Neural progenitor cell (in vitro differentiated cells): ENCODE measurements at regions not wholly inside any gene's neighbourhood (a gene's known extent, or its start where the extent isn't known, plus 50 kb on each side); places are given as distances from the start of the nearest gene placed in this dataset.

Source experiments
- DNase-seq: peaks from one replicate; pipeline ENCODE4 v3.0.0-alpha.2; 2016; ENCODE audit warnings: low spot score
- H2AFZ ChIP-seq: fragments of 200-600 bp; sonication (generic); replicated peaks from 2 replicates; pipeline ENCODE4 v1.6.1; 2016; ENCODE audit warnings: antibody characterized with exemption
- H3F3A ChIP-seq: fragments of 200-600 bp; sonication (generic); 2 replicates; pipeline ENCODE4 v1.6.1; 2016; ENCODE audit warnings: antibody characterized with exemption, low read depth
- H3K27ac ChIP-seq: fragments of 200-600 bp; sonication (generic); 2 replicates; pipeline ENCODE4 v1.5.1; 2016; ENCODE audit warnings: mild to moderate bottlenecking
- H3K27me3 ChIP-seq: fragments of 200-600 bp; sonication (generic); 2 replicates; pipeline ENCODE4 v1.6.1; 2016; ENCODE audit warnings: mild to moderate bottlenecking, moderate library complexity
- H3K36me3 ChIP-seq: fragments of 200-600 bp; sonication (generic); 2 replicates; pipeline ENCODE4 v1.5.1; 2016
- H3K4me1 ChIP-seq: fragments of 200-600 bp; sonication (generic); 2 replicates; pipeline ENCODE4 v1.6.1; 2016; ENCODE audit warnings: mixed run types
- H3K4me2 ChIP-seq: fragments of 200-600 bp; sonication (generic); 2 replicates; pipeline ENCODE4 v1.6.1; 2016
- H3K4me3 ChIP-seq: fragments of 200-600 bp; sonication (generic); 2 replicates; pipeline ENCODE4 v1.5.1; 2016
- H3K79me2 ChIP-seq: fragments of 200-600 bp; sonication (generic); 2 replicates; pipeline ENCODE4 v1.6.1; 2016; ENCODE audit warnings: low read depth
- H3K9ac ChIP-seq: fragments of 200-600 bp; sonication (generic); 2 replicates; pipeline ENCODE4 v1.6.1; 2016
- H3K9me3 ChIP-seq: fragments of 200-600 bp; sonication (generic); 2 replicates; pipeline ENCODE4 v1.5.1; 2016; ENCODE audit warnings: low read depth
- H4K20me1 ChIP-seq: fragments of 200-600 bp; sonication (generic); 2 replicates; pipeline ENCODE4 v1.6.1; 2016; ENCODE audit warnings: low read depth
- H3K27ac Mint-ChIP-seq: 3 replicates; pipeline ENCODE4 v1.8.0; 2021; ENCODE audit warnings: mixed read lengths
- H3K27me3 Mint-ChIP-seq: 2 replicates; pipeline ENCODE4 v1.8.0; 2022; ENCODE audit warnings: low read depth, mild to moderate bottlenecking, inconsistent platforms, moderate library complexity, mixed read lengths; ENCODE audit not compliant: insufficient read depth
- H3K36me3 Mint-ChIP-seq: 3 replicates; pipeline ENCODE4 v1.8.0; 2021; ENCODE audit warnings: mixed read lengths
- H3K4me1 Mint-ChIP-seq: 3 replicates; pipeline ENCODE4 v1.8.0; 2021; ENCODE audit warnings: mixed read lengths
- H3K4me3 Mint-ChIP-seq: 3 replicates; pipeline ENCODE4 v1.8.0; 2021; ENCODE audit warnings: mild to moderate bottlenecking, moderate library complexity, mixed read lengths
- H3K9me3 Mint-ChIP-seq: 3 replicates; pipeline ENCODE4 v1.8.0; 2020; ENCODE audit warnings: mixed read lengths
- EZH2 ChIP-seq: fragments of 200-600 bp; sonication (generic); IDR thresholded peaks from 2 replicates; pipeline ENCODE4 v1.6.1; 2017; ENCODE audit warnings: antibody characterized with exemption, mild to moderate bottlenecking, moderate library complexity
- EZH2phosphoT487 ChIP-seq: fragments of 200-600 bp; sonication (generic); IDR thresholded peaks from 2 replicates; pipeline ENCODE4 v1.6.1; 2017; ENCODE audit warnings: antibody characterized with exemption
- TF ChIP-seq, protein P1 (sequence below): fragments of 200-600 bp; sonication (generic); IDR thresholded peaks from 2 replicates; pipeline ENCODE4 v1.5.1; 2017; ENCODE audit warnings: antibody characterized with exemption, mild to moderate bottlenecking

DNA sequence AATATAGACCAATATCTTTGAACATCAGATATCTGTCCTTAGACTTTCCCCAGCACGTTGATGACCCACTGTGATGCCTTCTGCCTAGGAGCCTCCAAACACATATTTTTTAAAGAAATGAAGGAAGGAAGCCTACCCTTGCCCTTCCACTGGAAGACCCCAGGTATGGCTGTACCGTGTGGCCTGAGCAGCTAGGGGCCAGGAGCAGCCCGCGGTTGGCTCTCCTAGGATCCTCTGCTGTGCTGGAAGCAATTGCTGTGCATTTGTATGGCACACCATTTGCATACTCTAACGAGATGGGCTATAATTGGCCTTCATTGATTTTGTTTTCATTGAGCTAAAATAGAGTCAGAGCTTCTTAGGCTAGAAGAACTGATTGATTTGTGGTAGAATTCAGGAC lies 128.8 kb downstream of the GPAT3 start:
- H3K27ac Mint-ChIP-seq = no peak overlapping the region
- H3K79me2 ChIP-seq = no peaks in the 10 kb centered on the region
- no peaks in the 10 kb centered on the region for H3K27me3 ChIP-seq
- H4K20me1 ChIP-seq = no peaks in the 10 kb centered on the region
- peaks cover 13% of the 10 kb centered on the region for H3K4me1 ChIP-seq
- no peak for DNase-seq
- no peaks in the 10 kb centered on the region for H3K9me3 ChIP-seq
- H2AFZ ChIP-seq = no peak overlapping the region
- H3K27ac ChIP-seq = no peak overlapping the region
- no peaks in the 10 kb centered on the region for H3F3A ChIP-seq
- TF ChIP-seq, protein P1, sequence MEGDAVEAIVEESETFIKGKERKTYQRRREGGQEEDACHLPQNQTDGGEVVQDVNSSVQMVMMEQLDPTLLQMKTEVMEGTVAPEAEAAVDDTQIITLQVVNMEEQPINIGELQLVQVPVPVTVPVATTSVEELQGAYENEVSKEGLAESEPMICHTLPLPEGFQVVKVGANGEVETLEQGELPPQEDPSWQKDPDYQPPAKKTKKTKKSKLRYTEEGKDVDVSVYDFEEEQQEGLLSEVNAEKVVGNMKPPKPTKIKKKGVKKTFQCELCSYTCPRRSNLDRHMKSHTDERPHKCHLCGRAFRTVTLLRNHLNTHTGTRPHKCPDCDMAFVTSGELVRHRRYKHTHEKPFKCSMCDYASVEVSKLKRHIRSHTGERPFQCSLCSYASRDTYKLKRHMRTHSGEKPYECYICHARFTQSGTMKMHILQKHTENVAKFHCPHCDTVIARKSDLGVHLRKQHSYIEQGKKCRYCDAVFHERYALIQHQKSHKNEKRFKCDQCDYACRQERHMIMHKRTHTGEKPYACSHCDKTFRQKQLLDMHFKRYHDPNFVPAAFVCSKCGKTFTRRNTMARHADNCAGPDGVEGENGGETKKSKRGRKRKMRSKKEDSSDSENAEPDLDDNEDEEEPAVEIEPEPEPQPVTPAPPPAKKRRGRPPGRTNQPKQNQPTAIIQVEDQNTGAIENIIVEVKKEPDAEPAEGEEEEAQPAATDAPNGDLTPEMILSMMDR = no peak
- TF ChIP-seq EZH2 = no peak
- H3K4me2 ChIP-seq = no peak overlapping the region
- no peak overlapping the region for H3K4me3 ChIP-seq
- H3K9me3 Mint-ChIP-seq = no peaks in the 10 kb centered on the region
- H3K4me1 Mint-ChIP-seq = peaks cover 5% of the 10 kb centered on the region
- no peaks in the 10 kb centered on the region for H3K27me3 Mint-ChIP-seq
- no peaks in the 10 kb centered on the region for H3K36me3 Mint-ChIP-seq
- no peaks in the 10 kb centered on the region for H3K36me3 ChIP-seq
- no peak overlapping the region for H3K4me3 Mint-ChIP-seq
- no peak overlapping the region for H3K9ac ChIP-seq

GRCh38 chr4:83664071-83664470 lies 128.2 kb downstream of the GPAT3 start:
- no peaks in the 10 kb centered on the region for H3K79me2 ChIP-seq
- H3K4me2 ChIP-seq = no peak overlapping the region
- H3F3A ChIP-seq = no peaks in the 10 kb centered on the region
- H3K9ac ChIP-seq = no peak overlapping the region
- no peaks in the 10 kb centered on the region for H3K9me3 Mint-ChIP-seq
- peaks cover 13% of the 10 kb centered on the region for H3K4me1 ChIP-seq
- no peak overlapping the region for H2AFZ ChIP-seq
- no peaks in the 10 kb centered on the region for H3K27me3 ChIP-seq
- H3K36me3 ChIP-seq = no peaks in the 10 kb centered on the region
- no peaks in the 10 kb centered on the region for H3K36me3 Mint-ChIP-seq
- H3K4me3 ChIP-seq = no peak overlapping the region
- peaks cover 5% of the 10 kb centered on the region for H3K4me1 Mint-ChIP-seq
- H4K20me1 ChIP-seq = no peaks in the 10 kb centered on the region
- no peak overlapping the region for H3K27ac Mint-ChIP-seq
- no peak overlapping the region for H3K4me3 Mint-ChIP-seq
- H3K27ac ChIP-seq = no peak overlapping the region
- no peaks in the 10 kb centered on the region for H3K9me3 ChIP-seq
- H3K27me3 Mint-ChIP-seq = no peaks in the 10 kb centered on the region
- TF ChIP-seq EZH2phosphoT487 (no peak), EZH2 (no peak)
- TF ChIP-seq, protein P1 = no peak
- DNase-seq = no peak

DNA sequence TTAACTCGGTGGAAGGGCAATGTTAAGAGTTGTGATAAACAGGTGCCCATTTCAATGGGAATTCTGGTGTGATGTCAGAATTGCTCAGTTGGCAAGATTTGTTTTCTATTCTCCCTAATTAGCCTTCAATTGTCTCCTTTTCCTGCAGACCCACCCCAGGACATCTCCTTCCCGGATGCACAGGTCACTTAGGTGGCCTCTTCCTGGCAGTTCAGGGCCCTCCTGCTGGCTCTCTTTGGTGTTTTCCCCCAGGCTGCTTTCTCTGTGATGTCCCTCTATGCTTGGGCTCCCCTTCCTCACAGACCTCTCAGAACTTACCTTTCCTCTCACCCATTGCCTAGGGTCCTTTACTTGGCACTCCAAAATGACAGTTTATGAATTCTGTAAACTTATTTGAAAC lies 126.3 kb downstream of the GPAT3 start:
- Histone ChIP-seq H3K9ac (no peak overlapping the region), H3K36me3 (no peaks in the 10 kb centered on the region), H3K4me2 (no peak overlapping the region), H3K27me3 (no peaks in the 10 kb centered on the region), H4K20me1 (no peaks in the 10 kb centered on the region), H3K27ac (no peak overlapping the region), H3K9me3 (no peaks in the 10 kb centered on the region), H3K4me3 (no peak overlapping the region), H2AFZ (no peak overlapping the region), H3K4me1 (peaks cover 13% of the 10 kb centered on the region), H3K79me2 (no peaks in the 10 kb centered on the region), H3F3A (no peaks in the 10 kb centered on the region)
- TF ChIP-seq, protein P1 = no peak
- TF ChIP-seq EZH2phosphoT487 (no peak), EZH2 (no peak)
- H3K27ac Mint-ChIP-seq = no peak overlapping the region
- H3K4me3 Mint-ChIP-seq = no peak overlapping the region
- no peaks in the 10 kb centered on the region for H3K36me3 Mint-ChIP-seq
- DNase-seq = no peak
- H3K4me1 Mint-ChIP-seq = peaks cover 5% of the 10 kb centered on the region
- no peaks in the 10 kb centered on the region for H3K9me3 Mint-ChIP-seq
- H3K27me3 Mint-ChIP-seq = no peaks in the 10 kb centered on the region

- H2AFZ ChIP-seq = no peak overlapping the region
- no peak overlapping the region for H3K4me3 Mint-ChIP-seq
- H3K9me3 ChIP-seq = no peaks in the 10 kb centered on the region
- no peaks in the 10 kb centered on the region for H3K36me3 Mint-ChIP-seq
- H3K4me1 Mint-ChIP-seq = peaks cover 5% of the 10 kb centered on the region
- no peaks in the 10 kb centered on the region for H4K20me1 ChIP-seq
- H3K4me2 ChIP-seq = no peak overlapping the region
- no peaks in the 10 kb centered on the region for H3K9me3 Mint-ChIP-seq
- H3K27ac ChIP-seq = no peak overlapping the region
- no peaks in the 10 kb centered on the region for H3K79me2 ChIP-seq
- no peak for DNase-seq
- H3K27me3 Mint-ChIP-seq = no peaks in the 10 kb centered on the region
- H3K36me3 ChIP-seq = no peaks in the 10 kb centered on the region
- no peaks in the 10 kb centered on the region for H3K27me3 ChIP-seq
- peaks cover 13% of the 10 kb centered on the region for H3K4me1 ChIP-seq
- no peak overlapping the region for H3K27ac Mint-ChIP-seq
- H3K9ac ChIP-seq = no peak overlapping the region
- no peaks in the 10 kb centered on the region for H3F3A ChIP-seq
- TF ChIP-seq, protein P1 = no peak
- H3K4me3 ChIP-seq = no peak overlapping the region
Measured at GRCh38 chr4:83661359-83661758, 125.5 kb downstream of the GPAT3 start.
